ENCODE measurements at regions not wholly inside any gene's neighbourhood (a gene's known extent, or its start where the extent isn't known, plus 50 kb on each side); places are given as distances from the start of the nearest gene placed in this dataset.

GRCh38 chr10:133008196-133008595 is 65.8 kb upstream of the CFAP46 start:
- Histone ChIP-seq H3K4me2 (no peak overlapping the region), H3K79me2 (ENCODE audit: insufficient read depth) (no peaks in the 10 kb centered on the region), H3K4me3 (ENCODE audit: low read depth in 2 of 2, low read length in 1 of 2) (no peak overlapping the region), H3K36me3 (replicated peaks in 1 of 2; ENCODE audit: control insufficient read depth in 1 of 2, insufficient read depth in 2 of 2, low read length in 1 of 2) (no peaks in the 10 kb centered on the region), H3K9ac (no peak overlapping the region), H3K9me3 (no peaks in the 10 kb centered on the region), H4K20me1 (ENCODE audit: insufficient read depth) (no peaks in the 10 kb centered on the region), H3K9me2 (no peaks in the 10 kb centered on the region), H3K27me3 (ENCODE audit: insufficient read depth) (no peaks in the 10 kb centered on the region), H2AFZ (ENCODE audit: low read depth) (no peak overlapping the region), H3K27ac (ENCODE audit: low read depth in 2 of 2, low read length in 1 of 2) (no peak overlapping the region), H3K4me1 (ENCODE audit: control insufficient read depth in 1 of 2, insufficient read depth in 2 of 2, low read depth in 1 of 2, low read length in 1 of 2) (no peaks in the 10 kb centered on the region), H3F3A (replicated peaks; ENCODE audit: insufficient read depth) (peaks cover 8% of the 10 kb centered on the region)
- no peak for DNase-seq
- WGBS (ENCODE audit: low lambda C conversion rate), result 77% methylated on average over 8 of the region's 23 CpGs
- CTCF ChIA-PET, result no interaction called here
- POLR2A ChIA-PET, result no interaction called here
- no peak for TF ChIP-seq TEAD4 (IDR thresholded peaks at IDR 0.05; ENCODE audit: borderline replicate concordance, insufficient read depth)
- TF ChIP-seq TAF1 (IDR thresholded peaks at IDR 0.05; ENCODE audit: borderline replicate concordance, low read depth, low read length), result no peak
- no peak for TF ChIP-seq PBX3 (IDR thresholded peaks at IDR 0.05)

GRCh38 chr10:133007360-133007858 is 65.0 kb upstream of the CFAP46 start:
- Histone ChIP-seq H3K79me2 (ENCODE audit: insufficient read depth) (no peaks in the 10 kb centered on the region), H2AFZ (ENCODE audit: low read depth) (no peak overlapping the region), H4K20me1 (ENCODE audit: insufficient read depth) (no peaks in the 10 kb centered on the region), H3F3A (replicated peaks; ENCODE audit: insufficient read depth) (peaks cover 8% of the 10 kb centered on the region), H3K4me1 (ENCODE audit: control insufficient read depth in 1 of 2, insufficient read depth in 2 of 2, low read depth in 1 of 2, low read length in 1 of 2) (no peaks in the 10 kb centered on the region), H3K4me2 (no peak overlapping the region), H3K36me3 (replicated peaks in 1 of 2; ENCODE audit: control insufficient read depth in 1 of 2, insufficient read depth in 2 of 2, low read length in 1 of 2) (no peaks in the 10 kb centered on the region), H3K27ac (ENCODE audit: low read depth in 2 of 2, low read length in 1 of 2) (no peak overlapping the region), H3K9me2 (no peaks in the 10 kb centered on the region), H3K9ac (no peak overlapping the region), H3K27me3 (ENCODE audit: insufficient read depth) (no peaks in the 10 kb centered on the region), H3K9me3 (no peaks in the 10 kb centered on the region), H3K4me3 (ENCODE audit: low read depth in 2 of 2, low read length in 1 of 2) (no peak overlapping the region)
- 71% methylated on average over 3 of the region's 12 CpGs for WGBS (ENCODE audit: low lambda C conversion rate)
- CTCF ChIA-PET, result no interaction called here
- TF ChIP-seq ELF1 (IDR thresholded peaks at IDR 0.05) (no peak), NRF1 (IDR thresholded peaks at IDR 0.05; ENCODE audit: low read depth, low read length) (no peak), JUND (IDR thresholded peaks at IDR 0.05) (no peak), REST (IDR thresholded peaks at IDR 0.05; ENCODE audit: low read depth, low read length) (no peak), MXI1 (IDR thresholded peaks at IDR 0.05; ENCODE audit: low read depth, low read length) (no peak), POLR2AphosphoS5 (IDR thresholded peaks at IDR 0.05; ENCODE audit: low read depth, low read length) (no peak), RFX5 (IDR thresholded peaks at IDR 0.05; ENCODE audit: low read length) (no peak), YY1 (IDR thresholded peaks at IDR 0.05; ENCODE audit: low read depth) (no peak), GABPA (IDR thresholded peaks at IDR 0.05; ENCODE audit: low read depth) (no peak), RAD21 (IDR thresholded peaks at IDR 0.05; ENCODE audit: low read length) (no peak), FOSL2 (IDR thresholded peaks at IDR 0.05; ENCODE audit: borderline replicate concordance, low read depth) (no peak), RXRA (IDR thresholded peaks at IDR 0.05; ENCODE audit: borderline replicate concordance, low read depth) (no peak), FOXM1 (IDR thresholded peaks at IDR 0.05; ENCODE audit: low read depth) (no peak), PBX3 (IDR thresholded peaks at IDR 0.05) (no peak), IRF3 (IDR thresholded peaks at IDR 0.05; ENCODE audit: low read depth, low read length) (no peak)
- TF ChIP-seq, protein P1, sequence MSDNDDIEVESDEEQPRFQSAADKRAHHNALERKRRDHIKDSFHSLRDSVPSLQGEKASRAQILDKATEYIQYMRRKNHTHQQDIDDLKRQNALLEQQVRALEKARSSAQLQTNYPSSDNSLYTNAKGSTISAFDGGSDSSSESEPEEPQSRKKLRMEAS (IDR thresholded peaks at IDR 0.05; ENCODE audit: low read depth), result no peak
- POLR2A ChIA-PET, result no interaction called here
- DNase-seq, result no peak

Data from SK-N-SH (cell line).